PC-3 (cell line): ENCODE measurements at regions not wholly inside any gene's neighbourhood (a gene's known extent, or its start where the extent isn't known, plus 50 kb on each side); places are given as distances from the start of the nearest gene placed in this dataset.

Experiments used
- EZH2 ChIP-seq: fragments of 300-600 bp; sonication (generic); IDR thresholded peaks from one replicate; pipeline ENCODE4 v1.6.1; 2017; ENCODE audit warnings: antibody characterized with exemption, mild to moderate bottlenecking, low read length; ENCODE audit not compliant: unreplicated experiment
- TF ChIP-seq, protein P1 (sequence below): fragments of 300-600 bp; sonication (generic); conservative IDR thresholded peaks from 2 replicates; pipeline ENCODE4 v1.5.1; 2017; ENCODE audit warnings: antibody characterized with exemption, low read depth, mild to moderate bottlenecking, low read length

DNA sequence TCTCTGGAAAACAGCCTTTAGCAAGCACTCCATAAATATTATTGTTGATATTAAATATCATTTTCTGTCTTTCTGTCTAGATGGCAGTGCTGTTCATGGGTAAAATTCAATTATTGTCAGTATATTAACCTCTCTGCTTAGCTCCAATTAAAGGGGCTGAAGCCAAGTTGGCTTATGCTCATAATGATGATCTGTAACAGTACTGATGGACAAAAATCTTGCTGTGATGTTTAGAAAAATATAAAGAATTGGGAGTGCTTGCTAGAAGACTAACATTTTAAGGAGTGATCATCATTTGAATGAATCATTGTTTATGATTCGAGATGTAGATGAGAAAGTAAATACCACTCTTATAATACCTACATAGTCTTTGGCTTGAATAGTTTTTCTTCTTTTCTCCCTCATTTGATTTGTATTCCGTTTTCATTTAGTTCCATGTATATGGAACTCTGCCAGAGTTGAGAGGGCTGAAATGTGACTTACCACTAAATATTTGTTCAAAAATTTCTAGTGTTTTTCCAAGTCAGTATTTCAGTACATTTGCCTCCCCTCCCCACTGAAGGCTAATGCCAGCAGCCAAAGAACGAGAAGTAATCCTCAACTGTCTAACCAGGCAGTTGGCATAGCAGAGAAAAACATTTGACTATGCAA is 538.3 kb downstream of the CSNK1G3 start:
- TF ChIP-seq, protein P1, sequence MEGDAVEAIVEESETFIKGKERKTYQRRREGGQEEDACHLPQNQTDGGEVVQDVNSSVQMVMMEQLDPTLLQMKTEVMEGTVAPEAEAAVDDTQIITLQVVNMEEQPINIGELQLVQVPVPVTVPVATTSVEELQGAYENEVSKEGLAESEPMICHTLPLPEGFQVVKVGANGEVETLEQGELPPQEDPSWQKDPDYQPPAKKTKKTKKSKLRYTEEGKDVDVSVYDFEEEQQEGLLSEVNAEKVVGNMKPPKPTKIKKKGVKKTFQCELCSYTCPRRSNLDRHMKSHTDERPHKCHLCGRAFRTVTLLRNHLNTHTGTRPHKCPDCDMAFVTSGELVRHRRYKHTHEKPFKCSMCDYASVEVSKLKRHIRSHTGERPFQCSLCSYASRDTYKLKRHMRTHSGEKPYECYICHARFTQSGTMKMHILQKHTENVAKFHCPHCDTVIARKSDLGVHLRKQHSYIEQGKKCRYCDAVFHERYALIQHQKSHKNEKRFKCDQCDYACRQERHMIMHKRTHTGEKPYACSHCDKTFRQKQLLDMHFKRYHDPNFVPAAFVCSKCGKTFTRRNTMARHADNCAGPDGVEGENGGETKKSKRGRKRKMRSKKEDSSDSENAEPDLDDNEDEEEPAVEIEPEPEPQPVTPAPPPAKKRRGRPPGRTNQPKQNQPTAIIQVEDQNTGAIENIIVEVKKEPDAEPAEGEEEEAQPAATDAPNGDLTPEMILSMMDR, result no peak
- no peak for TF ChIP-seq EZH2
